Activated CD4-positive, alpha-beta T cell treated with anti-CD3 and anti-CD28 coated beads for 4 hours (primary cell): ENCODE measurements at regions not wholly inside any gene's neighbourhood (a gene's known extent, or its start where the extent isn't known, plus 50 kb on each side); places are given as distances from the start of the nearest gene placed in this dataset.
"Not testable (repeated sequence)": the region's sequence is repeated elsewhere in the genome, so short reads cannot be mapped to it uniquely, and the experiment has no call there.

Experiments used
- DNase-seq, 2 donors: peaks; one replicate each; pipeline ENCODE4 v3.0.0-alpha.2; 2020

GRCh38 chr12:40431169-40431568, 206.4 kb downstream of the LRRK2 start:
- DNase-seq: no peak

- no peak for DNase-seq
Measured at GRCh38 chr12:40435251-40435650, 210.5 kb downstream of the LRRK2 start.

GRCh38 chr12:40435951-40436350, 211.2 kb downstream of the LRRK2 start:
- no peak for DNase-seq

GRCh38 chr12:40436564-40436963, 211.8 kb downstream of the LRRK2 start:
- DNase-seq: no peak

GRCh38 chr12:40439771-40440492, 215.1 kb downstream of the LRRK2 start:
- DNase-seq: no peak

- no peak for DNase-seq
Measured at GRCh38 chr12:40444174-40444573, 219.4 kb downstream of the LRRK2 start.

- DNase-seq: no peak
Measured at GRCh38 chr12:40446385-40446784, 221.6 kb downstream of the LRRK2 start.

- DNase-seq: not testable (repeated sequence)
Measured at GRCh38 chr12:40448523-40448922, 223.7 kb downstream of the LRRK2 start.

GRCh38 chr12:40451661-40452060, 226.9 kb downstream of the LRRK2 start:
- no peak for DNase-seq

GRCh38 chr12:40464121-40464520, 228.1 kb upstream of the CNTN1 start:
- DNase-seq: no peak

GRCh38 chr12:40469736-40470135, 222.5 kb upstream of the CNTN1 start:
- no peak for DNase-seq

- no peak for DNase-seq
Measured at GRCh38 chr12:40473962-40474361, 218.3 kb upstream of the CNTN1 start.

GRCh38 chr12:40474630-40475029, 217.6 kb upstream of the CNTN1 start:
- DNase-seq: no peak

GRCh38 chr12:40499856-40500255, 192.4 kb upstream of the CNTN1 start:
- DNase-seq: no peak

GRCh38 chr12:40502322-40502721, 189.9 kb upstream of the CNTN1 start:
- no peak for DNase-seq

GRCh38 chr12:40505327-40505726, 186.9 kb upstream of the CNTN1 start:
- no peak for DNase-seq

GRCh38 chr12:40508421-40508820, 183.8 kb upstream of the CNTN1 start:
- no peak for DNase-seq

GRCh38 chr12:40511341-40511740, 180.9 kb upstream of the CNTN1 start:
- no peak for DNase-seq

GRCh38 chr12:40515041-40515816, 177.0 kb upstream of the CNTN1 start:
- no peak for DNase-seq

GRCh38 chr12:40522837-40523236, 169.4 kb upstream of the CNTN1 start:
- DNase-seq: no peak

GRCh38 chr12:40525054-40525453, 167.2 kb upstream of the CNTN1 start:
- DNase-seq: no peak

- no peak for DNase-seq
Measured at GRCh38 chr12:40534828-40535227, 157.4 kb upstream of the CNTN1 start.

- DNase-seq: no peak
Measured at GRCh38 chr12:40551466-40551865, 140.8 kb upstream of the CNTN1 start.

GRCh38 chr12:40552868-40553267, 139.4 kb upstream of the CNTN1 start:
- no peak for DNase-seq

GRCh38 chr12:40557980-40558379, 134.3 kb upstream of the CNTN1 start:
- DNase-seq: no peak
